Ishikawa (cell line): ENCODE measurements at regions not wholly inside any gene's neighbourhood (a gene's known extent, or its start where the extent isn't known, plus 50 kb on each side); places are given as distances from the start of the nearest gene placed in this dataset.

ENCODE experiments used
- CEBPB ChIP-seq: IDR thresholded peaks from 2 replicates; pipeline ENCODE4 v1.6.1; 2012
- CREB1 ChIP-seq: IDR thresholded peaks from 2 replicates; pipeline ENCODE4 v1.6.1; 2012; ENCODE audit warnings: low read depth
- EGR1 ChIP-seq: IDR thresholded peaks from 2 replicates; pipeline ENCODE4 v1.6.1; 2012
- EP300 ChIP-seq: IDR thresholded peaks from 2 replicates; pipeline ENCODE4 v1.6.1; 2012; ENCODE audit warnings: borderline replicate concordance
- FOXM1 ChIP-seq: IDR thresholded peaks from 2 replicates; pipeline ENCODE4 v1.6.1; 2012; ENCODE audit warnings: low read depth, borderline replicate concordance
- NFIC ChIP-seq: IDR thresholded peaks from 2 replicates; pipeline ENCODE4 v1.6.1; 2012
- RAD21 ChIP-seq: IDR thresholded peaks from 2 replicates; pipeline ENCODE4 v1.6.1; 2012; ENCODE audit warnings: low read depth
- TAF1 ChIP-seq: IDR thresholded peaks from 2 replicates; pipeline ENCODE4 v1.6.1; 2012; ENCODE audit warnings: low read depth, mild to moderate bottlenecking
- TCF12 ChIP-seq: IDR thresholded peaks from 2 replicates; pipeline ENCODE4 v1.6.1; 2012; ENCODE audit warnings: low read depth
- TEAD4 ChIP-seq: IDR thresholded peaks from 2 replicates; pipeline ENCODE4 v1.6.1; 2012
- YY1 ChIP-seq: IDR thresholded peaks from 2 replicates; pipeline ENCODE4 v1.6.1; 2012; ENCODE audit warnings: low read depth
- ZBTB7A ChIP-seq: IDR thresholded peaks from 2 replicates; pipeline ENCODE4 v1.6.1; 2012; ENCODE audit warnings: low read depth
- TF ChIP-seq, protein P1 (sequence below): IDR thresholded peaks from 2 replicates; pipeline ENCODE4 v1.6.1; 2012; ENCODE audit warnings: low read depth, mild to moderate bottlenecking
- TF ChIP-seq, protein P2 (sequence below): IDR thresholded peaks from 2 replicates; pipeline ENCODE4 v1.6.1; 2012
- TF ChIP-seq, protein P3 (sequence below): IDR thresholded peaks from 2 replicates; pipeline ENCODE4 v1.6.1; 2012

DNA sequence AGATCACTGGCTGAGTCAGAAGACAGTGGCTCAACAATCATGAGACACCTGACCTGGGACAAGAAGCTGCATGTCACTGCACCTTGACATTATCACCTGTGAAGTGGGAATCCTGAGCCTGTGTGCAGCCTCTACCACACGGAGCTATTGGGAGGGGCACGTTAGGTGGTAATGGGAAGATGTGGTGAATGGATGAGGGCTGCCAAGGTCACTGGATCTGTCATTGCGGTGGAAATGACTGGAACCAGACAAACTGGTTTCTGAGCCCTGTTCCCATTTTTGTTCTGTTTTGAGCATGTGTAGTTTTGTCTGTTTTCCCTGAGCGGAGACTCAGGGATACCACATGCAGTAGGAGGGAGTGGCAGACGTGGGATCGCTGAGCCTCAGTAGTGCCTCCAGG lies 235.5 kb downstream of the OPA1 start:
- TF ChIP-seq ZBTB7A (no peak), YY1 (peak; percentile 61; the same call in 1 of the 2 replicates), EGR1 (no peak), CREB1 (no peak), NFIC (peak; percentile 67), TAF1 (no peak), TEAD4 (0 out of 2 replicates have a peak, but pooled peaks have one; percentile 65), CEBPB (no peak), FOXM1 (no peak; the same call in 1 of the 2 replicates), TCF12 (peak; percentile 73; the same call in 1 of the 2 replicates), RAD21 (peak; percentile 26; the same call in 1 of the 2 replicates), EP300 (peak; percentile 62; the same call in 1 of the 2 replicates)
- TF ChIP-seq, protein P1, sequence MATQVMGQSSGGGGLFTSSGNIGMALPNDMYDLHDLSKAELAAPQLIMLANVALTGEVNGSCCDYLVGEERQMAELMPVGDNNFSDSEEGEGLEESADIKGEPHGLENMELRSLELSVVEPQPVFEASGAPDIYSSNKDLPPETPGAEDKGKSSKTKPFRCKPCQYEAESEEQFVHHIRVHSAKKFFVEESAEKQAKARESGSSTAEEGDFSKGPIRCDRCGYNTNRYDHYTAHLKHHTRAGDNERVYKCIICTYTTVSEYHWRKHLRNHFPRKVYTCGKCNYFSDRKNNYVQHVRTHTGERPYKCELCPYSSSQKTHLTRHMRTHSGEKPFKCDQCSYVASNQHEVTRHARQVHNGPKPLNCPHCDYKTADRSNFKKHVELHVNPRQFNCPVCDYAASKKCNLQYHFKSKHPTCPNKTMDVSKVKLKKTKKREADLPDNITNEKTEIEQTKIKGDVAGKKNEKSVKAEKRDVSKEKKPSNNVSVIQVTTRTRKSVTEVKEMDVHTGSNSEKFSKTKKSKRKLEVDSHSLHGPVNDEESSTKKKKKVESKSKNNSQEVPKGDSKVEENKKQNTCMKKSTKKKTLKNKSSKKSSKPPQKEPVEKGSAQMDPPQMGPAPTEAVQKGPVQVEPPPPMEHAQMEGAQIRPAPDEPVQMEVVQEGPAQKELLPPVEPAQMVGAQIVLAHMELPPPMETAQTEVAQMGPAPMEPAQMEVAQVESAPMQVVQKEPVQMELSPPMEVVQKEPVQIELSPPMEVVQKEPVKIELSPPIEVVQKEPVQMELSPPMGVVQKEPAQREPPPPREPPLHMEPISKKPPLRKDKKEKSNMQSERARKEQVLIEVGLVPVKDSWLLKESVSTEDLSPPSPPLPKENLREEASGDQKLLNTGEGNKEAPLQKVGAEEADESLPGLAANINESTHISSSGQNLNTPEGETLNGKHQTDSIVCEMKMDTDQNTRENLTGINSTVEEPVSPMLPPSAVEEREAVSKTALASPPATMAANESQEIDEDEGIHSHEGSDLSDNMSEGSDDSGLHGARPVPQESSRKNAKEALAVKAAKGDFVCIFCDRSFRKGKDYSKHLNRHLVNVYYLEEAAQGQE = no peak
- TF ChIP-seq, protein P2, sequence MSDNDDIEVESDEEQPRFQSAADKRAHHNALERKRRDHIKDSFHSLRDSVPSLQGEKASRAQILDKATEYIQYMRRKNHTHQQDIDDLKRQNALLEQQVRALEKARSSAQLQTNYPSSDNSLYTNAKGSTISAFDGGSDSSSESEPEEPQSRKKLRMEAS = peak; percentile 73
- TF ChIP-seq, protein P3, sequence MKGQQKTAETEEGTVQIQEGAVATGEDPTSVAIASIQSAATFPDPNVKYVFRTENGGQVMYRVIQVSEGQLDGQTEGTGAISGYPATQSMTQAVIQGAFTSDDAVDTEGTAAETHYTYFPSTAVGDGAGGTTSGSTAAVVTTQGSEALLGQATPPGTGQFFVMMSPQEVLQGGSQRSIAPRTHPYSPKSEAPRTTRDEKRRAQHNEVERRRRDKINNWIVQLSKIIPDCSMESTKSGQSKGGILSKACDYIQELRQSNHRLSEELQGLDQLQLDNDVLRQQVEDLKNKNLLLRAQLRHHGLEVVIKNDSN = no peak

DNA sequence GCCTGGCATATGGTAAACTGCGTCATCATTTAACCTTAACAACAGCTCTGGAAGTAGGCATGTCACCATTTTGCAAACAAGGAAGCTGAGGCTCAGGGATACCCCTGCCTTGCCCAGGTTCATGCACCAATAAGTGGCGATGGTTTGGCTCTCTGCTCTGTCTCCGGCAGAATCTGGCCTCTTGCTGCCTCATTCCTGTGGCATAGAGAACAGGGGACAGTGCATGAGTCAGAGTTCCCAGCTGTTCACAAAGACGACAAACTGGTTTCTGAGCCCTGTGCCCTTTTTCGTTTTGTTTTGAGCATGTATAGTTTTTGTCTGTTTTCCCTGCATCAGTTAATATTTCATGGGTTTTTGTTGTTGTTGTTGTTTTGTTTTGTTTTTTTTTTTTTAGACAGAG lies 236.8 kb downstream of the OPA1 start:
- TF ChIP-seq, protein P3 = 0 out of 2 replicates have a peak, but pooled peaks have one; percentile 30
- TF ChIP-seq FOXM1 (peak; percentile 71), ZBTB7A (no peak), TCF12 (peak; percentile 94), CREB1 (no peak), RAD21 (peak; percentile 47), YY1 (no peak), EP300 (peak; percentile 91; the same call in 1 of the 2 replicates), EGR1 (no peak), TAF1 (no peak), CEBPB (no peak), TEAD4 (peak; percentile 81), NFIC (peak; percentile 89)
- TF ChIP-seq, protein P2 = peak; percentile 66
- TF ChIP-seq, protein P1 = no peak

DNA sequence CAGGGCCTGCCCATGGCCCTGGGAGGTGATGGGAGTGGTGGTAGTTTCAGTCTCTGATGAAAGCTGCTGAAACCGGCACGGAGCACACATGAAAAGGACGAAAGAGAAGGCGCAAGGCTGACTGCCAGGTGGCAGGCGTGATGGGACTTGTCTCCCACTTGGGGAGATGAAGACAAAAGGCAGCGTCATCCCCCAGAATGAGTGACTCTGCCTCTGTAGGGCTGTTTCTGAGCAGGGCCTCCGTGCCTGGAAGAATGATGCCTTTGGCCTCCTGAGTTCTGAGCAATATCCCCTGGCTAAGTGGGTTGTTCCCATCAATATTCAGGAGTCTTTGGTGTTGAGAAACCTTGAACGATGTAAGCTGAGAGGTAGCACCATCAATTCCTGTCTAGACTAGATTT lies 237.8 kb downstream of the OPA1 start:
- no peak for TF ChIP-seq CREB1
- no peak for TF ChIP-seq ZBTB7A
- TF ChIP-seq EGR1 = no peak
- TF ChIP-seq, protein P1 = no peak
- no peak for TF ChIP-seq CEBPB
- no peak for TF ChIP-seq TAF1
- no peak for TF ChIP-seq NFIC
- TF ChIP-seq, protein P3 = no peak
